ENCODE measurements at regions not wholly inside any gene's neighbourhood (a gene's known extent, or its start where the extent isn't known, plus 50 kb on each side); places are given as distances from the start of the nearest gene placed in this dataset.

DNA sequence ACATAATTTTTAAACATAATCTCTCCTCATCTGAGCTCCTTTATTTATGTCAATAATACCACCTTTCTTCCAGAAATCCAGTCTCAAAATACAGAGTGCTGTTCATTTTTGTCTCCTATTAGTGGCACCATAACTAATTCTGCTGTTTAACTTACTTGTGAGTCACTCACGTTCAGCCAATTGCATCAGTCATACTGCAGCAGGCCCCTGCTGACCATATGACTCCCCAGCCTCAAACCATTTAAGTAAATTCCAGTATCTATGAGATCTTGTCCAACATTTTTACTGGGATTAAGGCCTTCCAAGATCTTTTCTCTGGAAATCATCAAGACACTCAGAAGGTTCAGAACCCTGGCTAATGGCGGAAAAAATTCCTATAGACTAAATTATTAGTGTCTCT, 982.2 kb upstream of the MAP3K7 start:
- H3K36me3 Mint-ChIP-seq, result no peaks in the 10 kb centered on the region
- H3K27ac Mint-ChIP-seq, result no peak overlapping the region
- ATAC-seq (ENCODE audit: low read depth in 2 of 2) (no peak), DNase-seq (no peak)
- peaks cover 0 to 5% (median 0%) of the 10 kb centered on the region in 7 donors for H3K9me3 Mint-ChIP-seq
- H3K4me3 Mint-ChIP-seq, result no peak overlapping the region
- H3K27me3 Mint-ChIP-seq, result no peaks in the 10 kb centered on the region
- H3K4me1 Mint-ChIP-seq, result no peaks in the 10 kb centered on the region

DNA sequence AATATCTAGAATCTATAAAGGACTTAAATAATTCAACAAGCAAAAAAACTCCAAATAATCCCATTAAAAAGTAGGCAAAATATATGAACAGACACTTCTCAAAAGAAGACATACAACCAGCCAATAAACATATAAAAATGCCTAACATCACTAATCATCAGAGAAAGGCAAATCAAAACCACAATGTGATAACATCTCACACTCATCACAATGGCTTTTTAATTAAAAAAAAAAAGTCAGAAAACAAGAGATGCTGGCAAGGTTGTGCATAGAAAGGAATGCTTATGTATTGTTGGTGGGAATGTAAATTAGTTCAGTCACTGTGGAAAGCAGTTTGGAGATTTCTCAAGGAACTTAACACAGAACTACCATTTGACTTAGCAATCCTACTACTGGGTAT, 979.6 kb upstream of the MAP3K7 start:
- H3K27me3 Mint-ChIP-seq, result no peaks in the 10 kb centered on the region
- H3K27ac Mint-ChIP-seq, result no peak overlapping the region
- H3K36me3 Mint-ChIP-seq, result no peaks in the 10 kb centered on the region
- no peak overlapping the region for H3K4me3 Mint-ChIP-seq
- no peak for ATAC-seq (ENCODE audit: low read depth in 2 of 2)
- DNase-seq, result no peak
- H3K4me1 Mint-ChIP-seq, result no peaks in the 10 kb centered on the region
- peaks cover 0 to 5% (median 3%) of the 10 kb centered on the region in 7 donors for H3K9me3 Mint-ChIP-seq

DNA sequence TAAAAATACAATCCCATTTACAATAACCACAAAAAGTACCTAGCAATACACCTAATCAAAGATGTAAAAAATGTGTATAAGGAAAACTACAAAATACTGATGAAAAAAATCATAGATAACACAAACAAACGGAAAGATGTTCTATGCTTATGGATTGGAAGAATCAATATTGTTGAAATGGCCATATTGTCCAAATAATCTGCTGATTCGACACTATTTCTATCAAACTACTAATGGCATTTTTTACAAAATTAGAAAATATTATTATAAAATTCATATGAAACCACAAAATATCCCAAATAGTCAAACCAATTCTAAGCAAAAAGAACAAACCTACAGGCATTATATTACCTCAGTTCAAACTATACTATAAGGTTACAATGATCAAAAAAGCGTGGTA, 978.3 kb upstream of the MAP3K7 start:
- Mint-ChIP-seq H3K36me3 (no peaks in the 10 kb centered on the region), H3K4me1 (no peaks in the 10 kb centered on the region), H3K4me3 (no peak overlapping the region), H3K27me3 (no peaks in the 10 kb centered on the region), H3K9me3 (peaks cover 3 to 12% (median 8%) of the 10 kb centered on the region in 7 donors), H3K27ac (no peak overlapping the region)
- DNase-seq (no peak), ATAC-seq (ENCODE audit: low read depth in 2 of 2) (no peak)

DNA sequence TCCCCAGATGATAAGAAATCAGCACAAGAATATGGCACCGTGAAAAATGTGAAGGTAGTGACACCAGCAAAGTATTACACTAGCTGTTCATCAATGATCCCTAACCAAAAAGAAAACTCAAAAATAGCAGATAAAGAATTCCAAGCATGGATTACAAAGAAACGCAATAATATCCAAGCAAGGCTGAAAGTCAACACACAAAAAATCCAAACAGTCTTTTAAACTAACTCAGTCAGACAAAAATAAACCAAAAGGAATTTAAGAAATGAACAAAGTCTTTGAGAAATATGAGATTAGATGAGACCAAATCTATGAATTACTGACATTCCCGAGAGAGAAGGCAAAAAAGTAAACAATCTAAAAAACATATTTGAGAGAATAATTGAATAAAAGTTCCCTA, 976.1 kb upstream of the MAP3K7 start:
- Mint-ChIP-seq H3K4me3 (no peak overlapping the region), H3K27ac (no peak overlapping the region), H3K4me1 (no peaks in the 10 kb centered on the region), H3K27me3 (no peaks in the 10 kb centered on the region), H3K9me3 (peaks cover 5 to 16% (median 9%) of the 10 kb centered on the region in 7 donors), H3K36me3 (no peaks in the 10 kb centered on the region)
- ATAC-seq (ENCODE audit: low read depth in 2 of 2), result no peak
- DNase-seq, result no peak

DNA sequence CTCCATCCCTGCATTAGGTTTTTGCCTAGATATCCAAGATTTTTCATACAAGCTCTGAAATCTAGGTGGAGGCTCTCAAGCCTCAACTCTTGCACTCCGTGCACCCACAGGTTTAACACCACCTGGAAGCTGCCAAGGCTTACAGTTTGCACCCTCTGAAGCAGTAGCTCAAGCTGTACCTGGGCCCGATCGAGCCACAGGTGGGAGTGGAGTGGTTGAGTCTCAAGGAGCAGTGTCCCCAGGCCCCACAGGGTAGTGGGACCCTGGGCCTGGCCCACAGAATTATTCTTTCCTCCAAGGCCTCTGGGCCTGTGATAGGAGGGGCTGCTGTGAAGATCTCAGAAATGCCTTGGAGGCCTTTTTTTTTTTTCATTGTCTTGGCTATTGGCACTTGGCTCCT, 973.5 kb upstream of the MAP3K7 start:
- ATAC-seq (ENCODE audit: low read depth in 2 of 2), result no peak
- Mint-ChIP-seq H3K27ac (no peak overlapping the region), H3K4me3 (no peak overlapping the region)

DNA sequence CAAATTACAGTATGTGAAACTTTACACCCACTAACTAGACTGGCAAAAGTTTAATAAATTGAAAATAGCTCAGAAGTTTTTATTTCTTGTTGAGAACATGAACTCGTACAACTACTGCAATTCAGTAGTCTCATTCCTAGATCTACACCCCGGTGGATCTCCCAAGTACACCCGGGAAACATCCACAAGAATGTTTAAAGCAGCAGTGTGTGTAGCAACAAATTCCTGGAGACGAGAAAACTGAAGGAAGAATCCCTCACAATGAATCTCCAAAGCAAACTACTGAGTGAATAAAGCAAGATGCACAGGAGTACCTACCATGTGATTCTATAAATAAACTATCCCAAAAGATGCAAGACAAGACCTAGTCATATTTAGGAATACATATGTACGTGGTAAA, 954.0 kb upstream of the MAP3K7 start:
- H3K4me1 Mint-ChIP-seq, result no peaks in the 10 kb centered on the region
- DNase-seq (no peak), ATAC-seq (ENCODE audit: low read depth in 2 of 2) (no peak)
- no peaks in the 10 kb centered on the region for H3K27me3 Mint-ChIP-seq
- H3K4me3 Mint-ChIP-seq, result no peak overlapping the region
- H3K36me3 Mint-ChIP-seq, result no peaks in the 10 kb centered on the region
- H3K27ac Mint-ChIP-seq, result no peak overlapping the region
- H3K9me3 Mint-ChIP-seq, result peaks cover 0 to 7% (median 0%) of the 10 kb centered on the region in 7 donors

More for the DNA sequence above, 973.5 kb upstream of the MAP3K7 start:
- no peak for DNase-seq
- no peaks in the 10 kb centered on the region for H3K36me3 Mint-ChIP-seq
- H3K27me3 Mint-ChIP-seq, result no peaks in the 10 kb centered on the region
- no peaks in the 10 kb centered on the region for H3K4me1 Mint-ChIP-seq
- H3K9me3 Mint-ChIP-seq, result peaks cover 4 to 14% (median 9%) of the 10 kb centered on the region in 7 donors

DNA sequence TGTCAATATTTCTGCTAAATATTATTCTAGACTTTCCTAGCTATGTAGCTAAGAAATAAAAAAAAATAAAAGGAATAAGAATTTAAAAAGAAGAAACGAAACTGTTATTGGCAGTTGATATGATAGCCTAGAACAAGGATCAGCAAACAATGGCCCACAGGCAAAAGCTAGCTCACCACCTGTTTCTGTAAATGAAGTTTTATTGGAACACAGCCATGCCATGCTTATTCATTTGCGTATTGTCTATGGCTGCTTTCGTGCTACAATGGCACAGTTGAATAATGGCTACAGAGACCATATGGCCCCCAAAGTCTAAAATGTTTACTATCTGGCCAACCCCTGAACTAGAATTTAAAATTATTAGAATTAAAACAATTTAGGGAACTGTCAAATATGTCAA, 952.6 kb upstream of the MAP3K7 start:
- H3K27ac Mint-ChIP-seq, result no peak overlapping the region
- H3K36me3 Mint-ChIP-seq, result no peaks in the 10 kb centered on the region
- H3K4me1 Mint-ChIP-seq, result no peaks in the 10 kb centered on the region
- H3K27me3 Mint-ChIP-seq, result no peaks in the 10 kb centered on the region
- ATAC-seq (ENCODE audit: low read depth in 2 of 2), result no peak
- DNase-seq, result no peak
- H3K4me3 Mint-ChIP-seq, result no peak overlapping the region
- peaks cover 0 to 7% (median 0%) of the 10 kb centered on the region in 7 donors for H3K9me3 Mint-ChIP-seq

DNA sequence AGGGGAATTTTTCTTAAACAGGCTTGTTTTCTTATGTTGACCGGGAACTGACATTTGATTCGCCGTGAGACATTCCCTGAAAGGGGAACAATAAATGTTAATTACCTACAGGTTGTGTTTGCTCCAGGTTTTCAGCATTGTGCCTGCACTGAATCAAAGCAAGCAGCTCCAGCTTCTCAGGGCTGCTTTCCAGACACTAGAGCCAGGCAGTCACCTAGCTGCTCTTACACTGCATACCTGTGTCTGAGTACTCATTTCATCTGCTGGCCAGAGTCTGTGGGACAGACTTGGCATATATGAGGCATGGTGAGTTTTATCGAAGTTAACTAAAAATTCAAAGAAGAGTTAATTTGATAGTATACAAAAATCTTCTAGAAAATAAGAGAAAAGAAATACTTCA, 951.8 kb upstream of the MAP3K7 start:
- ATAC-seq (ENCODE audit: low read depth in 2 of 2) (no peak), DNase-seq (no peak)
- H3K4me3 Mint-ChIP-seq, result no peak overlapping the region
- H3K36me3 Mint-ChIP-seq, result no peaks in the 10 kb centered on the region
- no peak overlapping the region for H3K27ac Mint-ChIP-seq
- peaks cover 0 to 7% (median 0%) of the 10 kb centered on the region in 7 donors for H3K9me3 Mint-ChIP-seq
- no peaks in the 10 kb centered on the region for H3K27me3 Mint-ChIP-seq
- no peaks in the 10 kb centered on the region for H3K4me1 Mint-ChIP-seq

DNA sequence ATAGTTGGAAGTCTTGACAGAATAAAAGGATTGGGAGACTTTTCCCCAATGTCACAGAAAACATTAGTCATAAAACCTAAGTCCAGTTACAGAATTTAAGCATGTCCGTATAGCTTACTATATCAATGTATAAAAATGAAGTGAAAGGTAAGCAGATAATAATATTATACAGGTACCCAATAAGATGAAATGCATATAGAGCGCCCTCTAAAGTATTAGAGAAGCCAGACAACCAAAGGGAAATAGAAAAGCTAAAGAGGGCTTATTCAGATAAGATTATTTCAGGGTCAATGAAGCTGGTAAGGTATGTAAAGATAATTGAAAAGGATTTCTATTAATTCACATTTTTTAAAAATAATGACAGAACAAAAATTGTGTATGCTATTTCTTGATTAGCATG, 947.7 kb upstream of the MAP3K7 start:
- no peak overlapping the region for H3K4me3 Mint-ChIP-seq
- H3K36me3 Mint-ChIP-seq, result no peaks in the 10 kb centered on the region
- H3K27me3 Mint-ChIP-seq, result no peaks in the 10 kb centered on the region
- peaks cover 0 to 7% (median 0%) of the 10 kb centered on the region in 7 donors for H3K9me3 Mint-ChIP-seq
- DNase-seq, result no peak
- ATAC-seq (ENCODE audit: low read depth in 2 of 2), result no peak
- no peaks in the 10 kb centered on the region for H3K4me1 Mint-ChIP-seq
- H3K27ac Mint-ChIP-seq, result no peak overlapping the region

DNA sequence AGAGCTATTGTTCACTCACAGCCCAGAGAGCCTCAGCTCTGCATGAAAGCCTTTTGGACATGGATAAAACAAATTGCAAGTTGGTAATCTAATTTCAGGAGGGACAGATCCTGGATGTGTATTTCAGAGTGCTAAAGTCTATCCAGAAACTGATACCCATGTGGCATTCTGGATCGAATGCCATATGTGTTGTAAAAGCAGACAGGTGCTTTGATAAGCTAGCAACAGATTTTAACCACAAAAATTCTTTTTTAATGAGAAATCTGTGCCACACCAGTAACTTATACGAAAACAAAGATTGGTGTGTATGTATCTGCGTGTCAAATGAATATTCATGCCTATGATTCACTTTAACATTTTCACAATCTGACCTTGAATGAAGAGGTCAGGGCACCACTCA, 936.6 kb upstream of the MAP3K7 start:
- peaks cover 0 to 6% (median 5%) of the 10 kb centered on the region in 7 donors for H3K9me3 Mint-ChIP-seq
- no peaks in the 10 kb centered on the region for H3K36me3 Mint-ChIP-seq

DNA sequence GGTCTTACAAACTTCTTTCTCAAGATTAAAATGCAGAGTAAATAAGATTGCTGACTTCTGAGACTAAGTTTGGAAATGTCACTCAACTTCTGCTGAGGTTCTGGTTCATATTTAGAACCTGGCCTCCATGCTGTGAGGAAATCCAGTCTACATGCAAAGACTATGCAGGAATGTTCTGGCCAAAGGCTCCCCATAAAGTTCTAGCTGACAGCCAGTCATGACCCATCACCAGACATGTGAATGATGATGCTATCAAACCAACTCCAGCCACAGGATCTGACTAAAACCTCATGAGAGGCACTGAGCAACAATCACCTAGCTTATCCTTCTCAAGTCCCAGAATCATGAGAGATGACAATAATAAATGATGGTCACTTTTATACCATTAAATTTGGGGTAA, 935.1 kb upstream of the MAP3K7 start:
- no peaks in the 10 kb centered on the region for H3K27me3 Mint-ChIP-seq
- H3K4me3 Mint-ChIP-seq, result no peak overlapping the region
- ATAC-seq (ENCODE audit: low read depth in 2 of 2), result no peak

More for the DNA sequence above, 936.6 kb upstream of the MAP3K7 start:
- DNase-seq (no peak), ATAC-seq (ENCODE audit: low read depth in 2 of 2) (no peak)
- Mint-ChIP-seq H3K27ac (no peak overlapping the region), H3K27me3 (no peaks in the 10 kb centered on the region), H3K4me3 (no peak overlapping the region), H3K4me1 (no peaks in the 10 kb centered on the region)

DNA sequence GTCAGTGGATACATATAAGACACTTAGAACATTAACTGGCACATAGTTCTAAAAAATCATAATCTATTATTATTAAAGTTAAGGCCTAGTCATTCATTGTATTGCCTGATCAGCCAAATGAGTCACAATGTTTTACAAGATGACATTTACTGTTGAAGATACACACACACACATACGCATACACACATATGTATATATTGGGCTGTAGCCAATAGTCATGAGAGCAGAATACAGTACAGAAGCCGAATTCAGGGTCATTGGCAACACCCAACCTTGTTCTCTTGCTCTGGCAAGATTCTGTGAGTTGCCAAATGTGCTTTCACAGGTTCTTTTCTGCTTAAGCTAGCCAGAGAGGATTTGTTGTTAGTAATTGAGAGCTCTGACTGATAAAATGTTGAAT, 922.8 kb upstream of the MAP3K7 start:
- Mint-ChIP-seq H3K4me3 (no peak overlapping the region), H3K9me3 (peaks cover 0 to 6% (median 0%) of the 10 kb centered on the region in 7 donors), H3K27me3 (no peaks in the 10 kb centered on the region), H3K4me1 (no peaks in the 10 kb centered on the region), H3K36me3 (no peaks in the 10 kb centered on the region), H3K27ac (no peak overlapping the region)
- DNase-seq (no peak), ATAC-seq (ENCODE audit: low read depth in 2 of 2) (no peak)

More for the DNA sequence above, 935.1 kb upstream of the MAP3K7 start:
- Mint-ChIP-seq H3K27ac (no peak overlapping the region), H3K9me3 (peaks cover 0 to 5% (median 0%) of the 10 kb centered on the region in 7 donors), H3K4me1 (no peaks in the 10 kb centered on the region), H3K36me3 (no peaks in the 10 kb centered on the region)
- DNase-seq, result no peak

DNA sequence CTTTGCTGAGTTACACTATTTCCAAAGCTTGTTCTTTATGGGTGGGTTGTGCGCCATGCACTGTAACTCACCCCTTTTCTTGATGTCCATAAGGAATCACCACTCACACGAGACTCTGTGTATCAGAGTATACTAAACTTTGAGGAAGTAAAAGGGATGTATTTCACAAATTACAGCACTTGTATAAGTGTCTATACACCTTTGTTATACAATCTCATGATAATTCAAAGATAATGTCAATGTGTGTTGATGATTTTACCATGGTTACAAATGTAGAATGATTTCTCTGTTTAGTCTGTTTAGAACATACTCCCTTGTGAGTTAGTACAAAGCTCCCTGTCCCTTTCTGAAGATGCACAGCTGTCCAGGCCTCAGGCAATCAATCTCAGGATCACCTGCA, 922.2 kb upstream of the MAP3K7 start:
- Mint-ChIP-seq H3K4me1 (no peaks in the 10 kb centered on the region), H3K9me3 (peaks cover 0 to 6% (median 0%) of the 10 kb centered on the region in 7 donors), H3K4me3 (no peak overlapping the region), H3K27me3 (no peaks in the 10 kb centered on the region), H3K36me3 (no peaks in the 10 kb centered on the region), H3K27ac (no peak overlapping the region)
- no peak for DNase-seq
- no peak for ATAC-seq (ENCODE audit: low read depth in 2 of 2)

DNA sequence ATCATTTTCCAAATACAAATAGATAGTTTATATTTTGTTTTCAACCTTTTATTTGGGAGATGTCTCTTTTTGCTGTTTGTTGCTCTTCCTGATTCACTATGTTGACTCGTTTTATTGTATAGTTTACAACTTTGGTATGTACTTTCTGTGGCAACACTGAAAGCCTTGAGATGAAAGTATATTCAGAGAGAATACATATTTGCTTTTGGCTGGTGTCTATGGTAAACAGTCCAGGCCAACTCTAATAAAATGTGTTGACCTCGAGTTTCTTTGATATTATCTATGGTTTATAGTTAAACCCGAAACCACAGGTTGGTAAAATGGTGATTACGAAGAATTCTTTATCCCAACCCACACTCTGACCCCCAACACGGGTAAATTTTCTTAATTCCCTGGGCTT, 919.6 kb upstream of the MAP3K7 start:
- Mint-ChIP-seq H3K27ac (no peak overlapping the region), H3K4me1 (no peaks in the 10 kb centered on the region), H3K27me3 (no peaks in the 10 kb centered on the region), H3K36me3 (no peaks in the 10 kb centered on the region), H3K9me3 (peaks cover 0 to 6% (median 0%) of the 10 kb centered on the region in 7 donors), H3K4me3 (no peak overlapping the region)
- no peak for DNase-seq
- ATAC-seq (ENCODE audit: low read depth in 2 of 2), result no peak

DNA sequence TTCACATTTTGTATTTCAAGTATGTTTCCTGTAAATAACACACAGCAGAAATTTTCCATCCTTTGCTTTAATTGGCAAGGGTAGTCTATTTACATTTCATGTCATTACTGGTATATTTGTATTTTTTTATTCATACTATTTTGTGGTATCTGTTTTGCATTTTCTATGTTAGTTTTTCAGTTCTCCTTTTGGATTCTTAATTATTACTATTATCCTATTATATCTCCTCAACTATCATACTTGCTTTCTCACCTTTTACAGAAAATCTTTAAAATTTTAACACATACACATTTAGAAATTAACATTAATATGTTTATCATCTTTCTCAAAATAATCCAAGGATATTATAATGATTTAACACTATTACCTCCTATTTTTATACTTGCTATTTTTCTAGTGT, 918.3 kb upstream of the MAP3K7 start:
- no peak overlapping the region for H3K4me3 Mint-ChIP-seq
- no peak for DNase-seq
- no peak overlapping the region for H3K27ac Mint-ChIP-seq
- no peaks in the 10 kb centered on the region for H3K36me3 Mint-ChIP-seq
- ATAC-seq (ENCODE audit: low read depth in 2 of 2), result no peak
- no peaks in the 10 kb centered on the region for H3K4me1 Mint-ChIP-seq
- H3K27me3 Mint-ChIP-seq, result no peaks in the 10 kb centered on the region
- H3K9me3 Mint-ChIP-seq, result peaks cover 0 to 6% (median 0%) of the 10 kb centered on the region in 7 donors
